Osteocyte (in vitro differentiated cells): ENCODE measurements at regions not wholly inside any gene's neighbourhood (a gene's known extent, or its start where the extent isn't known, plus 50 kb on each side); places are given as distances from the start of the nearest gene placed in this dataset.

Experiments
- DNase-seq: peaks from one replicate; pipeline ENCODE4 v3.0.0; 2021; ENCODE audit warnings: mixed read lengths; ENCODE audit not compliant: unreplicated experiment; ENCODE audit errors: extremely low spot score
- H3K27ac Mint-ChIP-seq: one replicate; pipeline ENCODE4 v1.8.0; 2021; ENCODE audit warnings: mild to moderate bottlenecking, mixed read lengths; ENCODE audit not compliant: unreplicated experiment
- H3K27me3 Mint-ChIP-seq: one replicate; pipeline ENCODE4 v1.8.0; 2021; ENCODE audit warnings: mixed read lengths; ENCODE audit not compliant: unreplicated experiment
- H3K36me3 Mint-ChIP-seq: one replicate; pipeline ENCODE4 v1.8.0; 2021; ENCODE audit warnings: mixed read lengths; ENCODE audit not compliant: unreplicated experiment
- H3K4me1 Mint-ChIP-seq: one replicate; pipeline ENCODE4 v1.8.0; 2021; ENCODE audit warnings: mixed read lengths; ENCODE audit not compliant: unreplicated experiment
- H3K4me3 Mint-ChIP-seq: one replicate; pipeline ENCODE4 v1.8.0; 2021; ENCODE audit warnings: mild to moderate bottlenecking, moderate library complexity, mixed read lengths; ENCODE audit not compliant: unreplicated experiment
- H3K9me3 Mint-ChIP-seq: one replicate; pipeline ENCODE4 v1.8.0; 2021; ENCODE audit warnings: mixed read lengths; ENCODE audit not compliant: unreplicated experiment
- CTCF ChIP-seq: fragments of 200-600 bp; sonication (generic); IDR thresholded peaks from 2 replicates; pipeline ENCODE4 v1.5.0; 2021; ENCODE audit warnings: antibody characterized with exemption, mild to moderate bottlenecking, moderate library complexity

GRCh38 chr11:100586361-100587101 is 100.6 kb upstream of the ARHGAP42 start:
- Mint-ChIP-seq H3K4me1 (no peaks in the 10 kb centered on the region), H3K9me3 (peaks cover 7% of the 10 kb centered on the region), H3K27me3 (peaks cover 31% of the 10 kb centered on the region), H3K27ac (no peak overlapping the region), H3K36me3 (no peaks in the 10 kb centered on the region), H3K4me3 (no peak overlapping the region)
- no peak for DNase-seq
- no peak for TF ChIP-seq CTCF

GRCh38 chr11:100592619-100593260 is 94.3 kb upstream of the ARHGAP42 start:
- no peaks in the 10 kb centered on the region for H3K36me3 Mint-ChIP-seq
- peaks cover 34% of the 10 kb centered on the region for H3K27me3 Mint-ChIP-seq
- H3K9me3 Mint-ChIP-seq = peaks cover 7% of the 10 kb centered on the region
- no peak for TF ChIP-seq CTCF
- no peak overlapping the region for H3K27ac Mint-ChIP-seq
- DNase-seq = no peak
- H3K4me1 Mint-ChIP-seq = no peaks in the 10 kb centered on the region
- no peak overlapping the region for H3K4me3 Mint-ChIP-seq

GRCh38 chr11:100593291-100593690 is 93.8 kb upstream of the ARHGAP42 start:
- H3K4me3 Mint-ChIP-seq = no peak overlapping the region
- no peak overlapping the region for H3K27ac Mint-ChIP-seq
- H3K36me3 Mint-ChIP-seq = no peaks in the 10 kb centered on the region
- peaks cover 7% of the 10 kb centered on the region for H3K9me3 Mint-ChIP-seq
- H3K27me3 Mint-ChIP-seq = peaks cover 34% of the 10 kb centered on the region
- TF ChIP-seq CTCF = no peak
- H3K4me1 Mint-ChIP-seq = no peaks in the 10 kb centered on the region
- DNase-seq = no peak

- TF ChIP-seq CTCF = no peak
- H3K4me3 Mint-ChIP-seq = no peak overlapping the region
- DNase-seq = no peak
- H3K27ac Mint-ChIP-seq = no peak overlapping the region
- H3K36me3 Mint-ChIP-seq = no peaks in the 10 kb centered on the region
- H3K4me1 Mint-ChIP-seq = no peaks in the 10 kb centered on the region
- peaks cover 7% of the 10 kb centered on the region for H3K9me3 Mint-ChIP-seq
- H3K27me3 Mint-ChIP-seq = peaks cover 28% of the 10 kb centered on the region
These were observed 92.8 kb upstream of the ARHGAP42 start for GRCh38 chr11:100594320-100594719.

- DNase-seq = no peak
- peaks cover 4% of the 10 kb centered on the region for H3K4me1 Mint-ChIP-seq
These were observed 86.1 kb upstream of the ARHGAP42 start for GRCh38 chr11:100600941-100601340.

More at GRCh38 chr11:100600941-100601340, 86.1 kb upstream of the ARHGAP42 start:
- TF ChIP-seq CTCF = no peak
- Mint-ChIP-seq H3K36me3 (no peaks in the 10 kb centered on the region), H3K4me3 (no peak overlapping the region), H3K27me3 (no peaks in the 10 kb centered on the region), H3K9me3 (peaks cover 11% of the 10 kb centered on the region), H3K27ac (no peak overlapping the region)
